ENCODE measurements at regions not wholly inside any gene's neighbourhood (a gene's known extent, or its start where the extent isn't known, plus 50 kb on each side); places are given as distances from the start of the nearest gene placed in this dataset.

GRCh38 chr18:37649416-37649815, 83.8 kb upstream of the CELF4 start:
- Histone ChIP-seq H3K4me2 (ENCODE audit: low read length) (no peak overlapping the region), H4K20me1 (ENCODE audit: insufficient read depth, low read length) (no peaks in the 10 kb centered on the region), H3K27me3 (ENCODE audit: insufficient read depth, low read length) (no peaks in the 10 kb centered on the region), H3K36me3 (ENCODE audit: insufficient read depth, low read length) (no peaks in the 10 kb centered on the region), H2AFZ (ENCODE audit: low read length) (no peak overlapping the region), H3F3A (ENCODE audit: insufficient read depth, low read length) (no peaks in the 10 kb centered on the region), H3K27ac (ENCODE audit: low read depth, low read length, poor library complexity, severe bottlenecking) (no peak overlapping the region), H3K79me2 (ENCODE audit: insufficient read depth, low read length) (no peaks in the 10 kb centered on the region), H3K9me2 (ENCODE audit: low read depth, low read length) (no peaks in the 10 kb centered on the region), H3K9me3 (ENCODE audit: low read length) (peaks cover 4% of the 10 kb centered on the region; the same call in 1 of the 2 replicates), H3K4me3 (ENCODE audit: low read depth, low read length, poor library complexity, severe bottlenecking) (no peak overlapping the region), H3K4me1 (ENCODE audit: insufficient read depth, low read length, severe bottlenecking) (no peaks in the 10 kb centered on the region), H3K9ac (ENCODE audit: low read length) (no peak overlapping the region)
- TF ChIP-seq EZH2 (IDR thresholded peaks at IDR 0.05; ENCODE audit: borderline replicate concordance, low read length) = no peak
- TF ChIP-seq, protein P1, sequence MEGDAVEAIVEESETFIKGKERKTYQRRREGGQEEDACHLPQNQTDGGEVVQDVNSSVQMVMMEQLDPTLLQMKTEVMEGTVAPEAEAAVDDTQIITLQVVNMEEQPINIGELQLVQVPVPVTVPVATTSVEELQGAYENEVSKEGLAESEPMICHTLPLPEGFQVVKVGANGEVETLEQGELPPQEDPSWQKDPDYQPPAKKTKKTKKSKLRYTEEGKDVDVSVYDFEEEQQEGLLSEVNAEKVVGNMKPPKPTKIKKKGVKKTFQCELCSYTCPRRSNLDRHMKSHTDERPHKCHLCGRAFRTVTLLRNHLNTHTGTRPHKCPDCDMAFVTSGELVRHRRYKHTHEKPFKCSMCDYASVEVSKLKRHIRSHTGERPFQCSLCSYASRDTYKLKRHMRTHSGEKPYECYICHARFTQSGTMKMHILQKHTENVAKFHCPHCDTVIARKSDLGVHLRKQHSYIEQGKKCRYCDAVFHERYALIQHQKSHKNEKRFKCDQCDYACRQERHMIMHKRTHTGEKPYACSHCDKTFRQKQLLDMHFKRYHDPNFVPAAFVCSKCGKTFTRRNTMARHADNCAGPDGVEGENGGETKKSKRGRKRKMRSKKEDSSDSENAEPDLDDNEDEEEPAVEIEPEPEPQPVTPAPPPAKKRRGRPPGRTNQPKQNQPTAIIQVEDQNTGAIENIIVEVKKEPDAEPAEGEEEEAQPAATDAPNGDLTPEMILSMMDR (IDR thresholded peaks at IDR 0.05; ENCODE audit: low read length) = no peak

DNA sequence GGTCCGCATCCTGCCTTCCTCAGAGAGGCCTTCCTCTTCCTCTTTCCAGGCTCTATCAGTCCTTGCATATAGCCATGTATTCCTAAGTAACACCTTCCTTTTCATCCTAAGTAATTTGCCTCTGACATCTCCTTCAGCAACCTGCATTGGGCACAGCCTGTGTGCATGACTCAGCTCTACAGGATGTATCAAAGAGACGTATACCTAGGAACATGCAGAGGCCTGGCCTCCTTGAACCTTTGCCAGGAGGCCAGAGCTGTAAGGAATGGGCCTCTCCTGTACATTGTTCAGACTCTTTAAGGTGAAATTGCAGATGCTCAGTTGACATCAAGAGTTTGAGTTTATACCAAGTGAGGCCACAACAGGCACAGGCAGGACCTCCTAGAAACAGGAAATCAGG, 76.0 kb upstream of the CELF4 start:
- no peaks in the 10 kb centered on the region for H3K9me2 ChIP-seq (ENCODE audit: low read depth, low read length)

DNA sequence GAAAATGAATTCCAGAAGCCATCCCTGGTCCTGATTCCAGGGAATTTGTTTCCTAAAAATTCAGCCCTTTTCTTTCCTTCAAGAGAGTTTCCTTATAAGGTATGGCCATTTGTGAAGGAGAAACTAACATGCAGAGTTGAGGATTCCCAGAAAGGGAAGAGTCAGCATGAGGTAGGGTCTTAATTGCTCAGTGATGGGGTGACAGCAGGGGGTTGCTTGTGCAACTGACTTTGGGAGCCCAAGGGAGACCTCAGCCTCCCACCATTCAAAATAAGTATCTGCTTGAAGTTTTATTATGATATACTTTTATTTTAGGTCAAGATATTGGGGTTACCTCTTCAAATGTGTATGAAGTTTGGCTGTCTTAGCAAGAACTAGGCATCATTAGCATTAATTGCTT, 74.9 kb upstream of the CELF4 start:
- Histone ChIP-seq H4K20me1 (ENCODE audit: insufficient read depth, low read length) (no peaks in the 10 kb centered on the region), H3K9ac (ENCODE audit: low read length) (no peak overlapping the region), H3K4me2 (ENCODE audit: low read length) (no peak overlapping the region), H3K9me3 (ENCODE audit: low read length) (peaks cover 4% of the 10 kb centered on the region; the same call in 1 of the 2 replicates), H3F3A (ENCODE audit: insufficient read depth, low read length) (no peaks in the 10 kb centered on the region), H3K9me2 (ENCODE audit: low read depth, low read length) (no peaks in the 10 kb centered on the region), H3K79me2 (ENCODE audit: insufficient read depth, low read length) (no peaks in the 10 kb centered on the region), H3K4me1 (ENCODE audit: insufficient read depth, low read length, severe bottlenecking) (no peaks in the 10 kb centered on the region), H3K36me3 (ENCODE audit: insufficient read depth, low read length) (no peaks in the 10 kb centered on the region), H2AFZ (ENCODE audit: low read length) (no peak overlapping the region), H3K4me3 (ENCODE audit: low read depth, low read length, poor library complexity, severe bottlenecking) (no peak overlapping the region), H3K27me3 (ENCODE audit: insufficient read depth, low read length) (no peaks in the 10 kb centered on the region), H3K27ac (ENCODE audit: low read depth, low read length, poor library complexity, severe bottlenecking) (no peak overlapping the region)
- TF ChIP-seq EZH2 (IDR thresholded peaks at IDR 0.05; ENCODE audit: borderline replicate concordance, low read length) = no peak
- TF ChIP-seq, protein P1 (IDR thresholded peaks at IDR 0.05; ENCODE audit: low read length) = no peak

More for the DNA sequence above, 76.0 kb upstream of the CELF4 start:
- Histone ChIP-seq H3K9ac (ENCODE audit: low read length) (no peak overlapping the region), H3K4me2 (ENCODE audit: low read length) (no peak overlapping the region), H3F3A (ENCODE audit: insufficient read depth, low read length) (no peaks in the 10 kb centered on the region), H3K4me3 (ENCODE audit: low read depth, low read length, poor library complexity, severe bottlenecking) (no peak overlapping the region), H3K9me3 (ENCODE audit: low read length) (peaks cover 4% of the 10 kb centered on the region; the same call in 1 of the 2 replicates), H3K4me1 (ENCODE audit: insufficient read depth, low read length, severe bottlenecking) (no peaks in the 10 kb centered on the region), H2AFZ (ENCODE audit: low read length) (no peak overlapping the region), H3K27ac (ENCODE audit: low read depth, low read length, poor library complexity, severe bottlenecking) (no peak overlapping the region), H3K36me3 (ENCODE audit: insufficient read depth, low read length) (no peaks in the 10 kb centered on the region), H3K79me2 (ENCODE audit: insufficient read depth, low read length) (no peaks in the 10 kb centered on the region), H3K27me3 (ENCODE audit: insufficient read depth, low read length) (no peaks in the 10 kb centered on the region), H4K20me1 (ENCODE audit: insufficient read depth, low read length) (no peaks in the 10 kb centered on the region)
- TF ChIP-seq, protein P1 (IDR thresholded peaks at IDR 0.05; ENCODE audit: low read length) = no peak
- TF ChIP-seq EZH2 (IDR thresholded peaks at IDR 0.05; ENCODE audit: borderline replicate concordance, low read length) = no peak
